Calu3 (cell line): ENCODE measurements at regions not wholly inside any gene's neighbourhood (a gene's known extent, or its start where the extent isn't known, plus 50 kb on each side); places are given as distances from the start of the nearest gene placed in this dataset.

Experiments used
- BruUV-seq: library from RNA; stranded (reverse); fragments of 400-500 nt; replicated peaks from 2 replicates; lab custom pipeline; 2021; lab: Mats Ljungman, UMichigan
- CTCF ChIA-PET: fragments of 300-600 bp; sonication (Branson Sonifier 250); formaldehyde crosslinking; loops from one replicate; lab custom pipeline; 2022; ENCODE audit warnings: antibody characterized with exemption; lab: Charles Lee
- DNase-seq: peaks from one replicate; pipeline ENCODE4 v3.0.0; 2022
- H3K27ac Mint-ChIP-seq: one replicate; pipeline ENCODE4 v1.8.0; 2022; ENCODE audit warnings: mixed read lengths; ENCODE audit not compliant: unreplicated experiment
- H3K27me3 Mint-ChIP-seq: one replicate; pipeline ENCODE4 v1.8.0; 2022; ENCODE audit warnings: mixed read lengths; ENCODE audit not compliant: unreplicated experiment
- H3K36me3 Mint-ChIP-seq: one replicate; pipeline ENCODE4 v1.8.0; 2022; ENCODE audit warnings: mild to moderate bottlenecking, moderate library complexity, mixed read lengths; ENCODE audit not compliant: insufficient read depth, unreplicated experiment
- H3K4me1 Mint-ChIP-seq: one replicate; pipeline ENCODE4 v1.8.0; 2022; ENCODE audit warnings: mild to moderate bottlenecking, low read depth, mixed read lengths; ENCODE audit not compliant: unreplicated experiment
- H3K4me3 Mint-ChIP-seq: one replicate; pipeline ENCODE4 v1.8.0; 2022; ENCODE audit warnings: mild to moderate bottlenecking, low read depth, moderate library complexity, mixed read lengths; ENCODE audit not compliant: unreplicated experiment
- H3K9me3 Mint-ChIP-seq: one replicate; pipeline ENCODE4 v1.8.0; 2022; ENCODE audit warnings: low read depth, mixed read lengths; ENCODE audit not compliant: unreplicated experiment
- CTCF ChIP-seq: fragments of 200-600 bp; IDR thresholded peaks from one replicate; pipeline ENCODE4 v1.8.0; 2022; ENCODE audit warnings: antibody characterized with exemption; ENCODE audit not compliant: unreplicated experiment
- intact Hi-C: fragments of 100-400 bp; cut with micrococcal nuclease; formaldehyde crosslinking; loops from one replicate; pipeline ENCODE4 v1.10.0; 2022; ENCODE audit not compliant: unreplicated experiment

GRCh38 chr16:48895142-48895541, 285.2 kb upstream of the N4BP1 start:
- no peak overlapping the region for H3K4me3 Mint-ChIP-seq
- no peaks in the 10 kb centered on the region for H3K4me1 Mint-ChIP-seq
- intact Hi-C loops, result no loop called here
- peaks cover 39% of the 10 kb centered on the region for H3K27me3 Mint-ChIP-seq
- CTCF ChIA-PET, result interaction anchor here (1.4 kb wide), 1 partner anchor 8 kb away, joined by 3 read pairs; no protein-coding TSS in a partner anchor
- TF ChIP-seq CTCF, result no peak
- H3K27ac Mint-ChIP-seq, result no peak overlapping the region
- H3K9me3 Mint-ChIP-seq, result no peaks in the 10 kb centered on the region
- DNase-seq, result no peak
- no TSS peak for BruUV-seq
- H3K36me3 Mint-ChIP-seq, result no peaks in the 10 kb centered on the region

- Mint-ChIP-seq H3K9me3 (no peaks in the 10 kb centered on the region), H3K4me1 (no peaks in the 10 kb centered on the region), H3K27ac (no peak overlapping the region), H3K27me3 (peaks cover 39% of the 10 kb centered on the region), H3K36me3 (no peaks in the 10 kb centered on the region), H3K4me3 (no peak overlapping the region)
- no peak for TF ChIP-seq CTCF
- intact Hi-C loops, result no loop called here
- no peak for DNase-seq
- CTCF ChIA-PET, result no interaction called here
- BruUV-seq, result no TSS peak
Observed at GRCh38 chr16:48892893-48893292, 282.9 kb upstream of the N4BP1 start.

- no TSS peak for BruUV-seq
- H3K9me3 Mint-ChIP-seq, result no peaks in the 10 kb centered on the region
- TF ChIP-seq CTCF, result no peak
- intact Hi-C loops, result no loop called here
- no peaks in the 10 kb centered on the region for H3K36me3 Mint-ChIP-seq
- H3K27ac Mint-ChIP-seq, result no peak overlapping the region
- CTCF ChIA-PET, result no interaction called here
- H3K4me3 Mint-ChIP-seq, result no peak overlapping the region
- no peak for DNase-seq
- peaks cover 42% of the 10 kb centered on the region for H3K27me3 Mint-ChIP-seq
- H3K4me1 Mint-ChIP-seq, result no peaks in the 10 kb centered on the region
Observed at GRCh38 chr16:48887646-48888210, 277.7 kb upstream of the N4BP1 start.

- H3K27ac Mint-ChIP-seq, result no peak overlapping the region
- H3K4me3 Mint-ChIP-seq, result no peak overlapping the region
- CTCF ChIA-PET, result no interaction called here
- H3K9me3 Mint-ChIP-seq, result no peaks in the 10 kb centered on the region
- peaks cover 48% of the 10 kb centered on the region for H3K27me3 Mint-ChIP-seq
- no peak for DNase-seq
- no peaks in the 10 kb centered on the region for H3K4me1 Mint-ChIP-seq
- no peak for TF ChIP-seq CTCF
- no peaks in the 10 kb centered on the region for H3K36me3 Mint-ChIP-seq
- intact Hi-C loops, result no loop called here
- no TSS peak for BruUV-seq
Observed at GRCh38 chr16:48885471-48885870, 275.5 kb upstream of the N4BP1 start.
